C4-2B (cell line): ENCODE measurements at regions not wholly inside any gene's neighbourhood (a gene's known extent, or its start where the extent isn't known, plus 50 kb on each side); places are given as distances from the start of the nearest gene placed in this dataset.

ENCODE experiments used
- H3K27ac ChIP-seq: fragments of 450-650 bp; 2 replicates; pipeline ENCODE4 v1.5.1; 2017
- ZFX ChIP-seq: fragments of 450-650 bp; IDR thresholded peaks from 2 replicates; pipeline ENCODE4 v1.6.1; 2017
- TF ChIP-seq, protein P1 (sequence below): fragments of 450-650 bp; conservative IDR thresholded peaks from 2 replicates; pipeline ENCODE4 v1.5.1; 2017; ENCODE audit warnings: mild to moderate bottlenecking

DNA sequence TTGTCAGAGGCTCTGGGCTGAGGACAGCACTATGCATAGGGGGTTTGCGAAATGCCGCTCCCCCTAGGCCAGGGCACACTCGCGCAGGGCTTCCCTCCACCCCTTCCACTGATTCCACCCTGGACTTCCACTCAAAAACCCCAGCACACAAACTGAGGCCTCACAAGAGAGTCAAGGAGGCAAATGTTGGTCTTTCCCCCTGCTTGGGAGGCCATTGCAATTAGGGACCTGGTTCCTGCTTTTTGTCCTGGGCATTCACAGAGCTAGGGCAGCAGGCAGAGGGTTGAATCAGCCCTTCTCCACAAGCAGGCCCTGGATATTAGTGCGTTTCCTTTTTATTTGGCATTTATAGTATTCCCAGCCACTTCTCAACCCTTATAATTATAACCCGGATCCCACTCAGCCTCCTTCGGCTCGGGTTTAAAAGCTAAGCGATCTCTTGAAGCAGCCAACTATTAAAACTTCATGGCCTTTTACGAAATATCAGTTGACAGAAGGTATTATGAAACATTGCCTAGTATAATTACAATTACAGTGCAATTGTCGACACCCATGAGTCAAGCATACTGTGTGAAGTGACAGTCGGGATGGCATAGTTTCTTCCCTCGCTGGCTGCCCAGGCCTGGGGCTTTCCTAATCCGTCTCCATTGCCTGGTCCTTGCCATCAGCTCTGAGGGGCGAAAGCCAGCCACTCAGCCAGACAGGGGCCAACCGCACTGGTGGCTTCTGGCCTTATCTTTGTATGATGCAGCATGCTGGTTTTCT lies 285.5 kb upstream of the MAP3K1 start:
- H3K27ac ChIP-seq = no peak overlapping the region
- TF ChIP-seq ZFX = no peak

DNA sequence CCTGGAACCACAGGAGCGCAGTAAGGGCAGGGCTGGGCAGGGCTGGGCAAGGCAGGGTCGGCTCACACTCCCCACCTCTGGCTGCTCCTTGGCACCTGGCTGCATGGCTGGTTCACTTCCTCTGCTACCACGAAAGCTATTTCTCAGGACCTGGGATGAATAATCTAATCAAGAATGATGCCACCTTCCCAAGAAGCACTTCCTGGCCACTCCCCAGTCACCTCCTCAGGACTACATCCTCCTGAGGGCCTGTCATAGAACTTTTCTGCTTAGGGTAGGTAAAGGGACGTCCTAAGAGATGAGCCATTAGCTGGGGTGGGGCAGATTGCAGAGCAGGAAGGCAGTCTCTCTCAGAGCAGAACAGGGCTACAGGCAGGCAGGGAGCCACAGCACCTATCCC lies 288.2 kb upstream of the MAP3K1 start:
- TF ChIP-seq, protein P1, sequence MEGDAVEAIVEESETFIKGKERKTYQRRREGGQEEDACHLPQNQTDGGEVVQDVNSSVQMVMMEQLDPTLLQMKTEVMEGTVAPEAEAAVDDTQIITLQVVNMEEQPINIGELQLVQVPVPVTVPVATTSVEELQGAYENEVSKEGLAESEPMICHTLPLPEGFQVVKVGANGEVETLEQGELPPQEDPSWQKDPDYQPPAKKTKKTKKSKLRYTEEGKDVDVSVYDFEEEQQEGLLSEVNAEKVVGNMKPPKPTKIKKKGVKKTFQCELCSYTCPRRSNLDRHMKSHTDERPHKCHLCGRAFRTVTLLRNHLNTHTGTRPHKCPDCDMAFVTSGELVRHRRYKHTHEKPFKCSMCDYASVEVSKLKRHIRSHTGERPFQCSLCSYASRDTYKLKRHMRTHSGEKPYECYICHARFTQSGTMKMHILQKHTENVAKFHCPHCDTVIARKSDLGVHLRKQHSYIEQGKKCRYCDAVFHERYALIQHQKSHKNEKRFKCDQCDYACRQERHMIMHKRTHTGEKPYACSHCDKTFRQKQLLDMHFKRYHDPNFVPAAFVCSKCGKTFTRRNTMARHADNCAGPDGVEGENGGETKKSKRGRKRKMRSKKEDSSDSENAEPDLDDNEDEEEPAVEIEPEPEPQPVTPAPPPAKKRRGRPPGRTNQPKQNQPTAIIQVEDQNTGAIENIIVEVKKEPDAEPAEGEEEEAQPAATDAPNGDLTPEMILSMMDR = no peak
- no peak overlapping the region for H3K27ac ChIP-seq

DNA sequence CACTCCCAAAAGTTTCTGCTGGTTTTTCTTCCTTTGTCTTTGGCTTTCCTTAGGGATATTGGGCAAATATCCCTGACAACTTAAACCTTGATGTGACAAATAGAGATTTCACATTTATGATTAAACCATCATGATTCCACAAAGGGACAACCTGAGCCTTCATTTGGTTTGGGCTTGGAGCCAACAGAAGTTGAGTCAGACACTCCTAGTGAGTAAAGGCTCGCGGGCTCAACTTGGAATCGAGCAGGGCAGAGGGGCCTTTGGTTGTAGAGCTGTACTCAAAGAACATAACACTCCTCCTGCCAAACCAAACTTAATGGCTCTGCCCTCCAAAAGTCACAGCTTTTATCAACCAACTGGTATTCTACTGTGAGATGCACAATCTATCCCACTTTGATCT lies 290.2 kb upstream of the MAP3K1 start:
- no peak overlapping the region for H3K27ac ChIP-seq
- no peak for TF ChIP-seq ZFX
- TF ChIP-seq, protein P1 = no peak

DNA sequence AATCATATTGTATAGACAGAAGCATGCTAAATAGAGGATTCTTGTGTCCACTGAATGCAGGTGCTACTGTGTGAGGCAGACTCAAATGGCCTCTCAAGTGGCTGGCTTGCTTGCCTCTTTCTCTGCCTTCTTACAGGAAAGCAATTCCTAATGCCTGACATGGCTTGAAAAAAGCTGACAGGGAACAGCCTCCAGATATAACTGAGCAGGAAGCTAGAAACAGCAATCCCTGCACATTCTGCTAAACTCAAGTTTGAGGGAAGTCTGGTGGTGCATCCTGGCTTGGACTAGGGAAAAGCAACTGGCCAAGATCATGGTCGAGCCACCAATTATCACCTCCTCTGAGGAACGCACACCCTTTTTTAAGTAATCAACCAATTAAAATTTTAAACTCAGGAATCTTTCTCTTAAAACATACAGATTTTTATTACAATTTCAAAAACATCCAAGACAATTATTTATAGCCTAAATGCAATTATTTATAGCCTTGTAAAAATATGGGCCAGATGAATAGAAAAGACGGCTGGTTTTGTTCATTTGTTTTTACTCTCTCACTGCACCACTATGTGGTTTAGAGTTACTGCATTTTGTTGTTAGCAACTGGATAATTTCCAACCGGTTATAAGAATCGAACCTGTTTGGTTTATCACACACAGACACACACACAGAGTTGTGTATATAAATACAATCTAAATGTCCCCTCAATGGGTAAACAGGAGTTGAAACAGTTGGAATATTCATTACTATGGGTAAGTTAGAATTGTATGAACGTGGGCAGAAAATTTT lies 290.9 kb upstream of the ANKRD55 start:
- H3K27ac ChIP-seq = no peak overlapping the region
- no peak for TF ChIP-seq ZFX
- TF ChIP-seq, protein P1 = no peak

DNA sequence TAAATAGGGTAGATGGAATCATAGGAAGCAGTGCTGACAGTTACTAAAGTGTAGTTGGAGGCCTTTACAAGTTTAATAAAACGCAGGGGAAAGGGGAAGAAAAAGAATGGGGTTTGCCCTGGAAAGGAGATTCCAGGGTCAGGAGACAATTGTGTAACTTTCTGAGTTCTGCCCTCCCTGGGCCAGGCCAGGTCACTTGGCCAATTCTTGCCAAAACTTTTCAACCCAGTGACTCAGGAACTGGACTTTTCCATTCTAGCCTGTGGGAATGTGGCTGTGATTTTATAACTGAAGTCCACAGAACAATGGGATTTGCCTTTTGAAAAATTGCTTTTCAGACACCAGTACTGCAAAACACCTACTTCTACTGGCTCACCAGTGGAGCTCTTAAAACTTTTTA lies 289.8 kb upstream of the ANKRD55 start:
- no peak overlapping the region for H3K27ac ChIP-seq

DNA sequence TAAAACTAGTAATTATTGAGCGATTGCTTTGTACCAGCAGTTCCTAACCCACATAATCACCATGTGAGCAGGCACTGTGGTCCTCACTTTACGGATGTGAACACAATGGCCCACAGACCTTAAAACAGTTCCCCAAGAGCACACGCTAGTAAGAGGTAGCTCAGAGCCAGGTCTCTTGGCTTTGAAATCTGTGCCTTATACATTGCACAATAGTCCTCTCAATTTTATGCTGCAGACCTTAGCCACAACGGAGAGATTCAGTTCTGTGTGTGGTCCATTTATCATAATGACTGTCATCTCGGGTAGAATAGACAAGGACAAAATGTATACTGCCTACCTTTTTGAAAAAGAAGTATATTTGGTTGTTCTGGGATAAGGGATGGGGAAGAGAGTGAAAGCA lies 289.0 kb upstream of the ANKRD55 start:
- H3K27ac ChIP-seq = no peak overlapping the region
- TF ChIP-seq, protein P1 = no peak
- no peak for TF ChIP-seq ZFX

More for the DNA sequence above, 289.8 kb upstream of the ANKRD55 start:
- TF ChIP-seq, protein P1 = no peak
- no peak for TF ChIP-seq ZFX

DNA sequence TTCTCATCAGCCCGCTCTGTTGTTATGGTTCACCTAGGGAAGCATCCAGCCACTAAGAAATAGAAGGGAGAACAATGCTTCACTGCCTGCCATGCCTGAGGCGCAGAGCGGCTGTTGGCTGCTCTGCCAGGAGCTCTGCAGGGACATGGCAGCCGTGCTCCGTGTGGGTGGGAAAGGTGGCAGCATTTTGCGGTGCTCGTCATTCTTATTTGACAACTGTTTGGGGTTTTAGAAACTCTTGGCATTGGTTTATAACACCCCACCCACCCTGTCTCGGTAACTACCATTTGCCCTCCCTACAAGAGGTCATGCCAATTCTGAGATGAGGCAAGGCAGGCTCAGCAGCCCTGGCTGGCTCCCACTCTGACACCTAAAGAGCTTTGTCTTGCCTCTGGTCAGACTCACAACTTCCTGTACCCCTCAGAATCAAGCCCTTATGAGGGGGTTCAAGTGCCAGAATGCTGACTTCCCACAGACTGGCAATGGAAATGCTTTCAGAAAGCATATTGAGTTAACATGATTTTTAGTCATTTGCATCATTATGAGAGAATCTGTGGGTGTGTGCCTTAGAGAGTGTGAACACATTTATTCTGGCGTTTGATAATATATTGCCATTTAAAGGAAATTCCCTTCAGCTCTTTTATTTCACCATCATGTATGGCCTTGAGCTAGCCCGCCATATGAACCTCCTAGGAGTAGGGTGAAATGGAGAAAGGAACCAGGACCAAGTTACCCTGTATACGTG lies 288.0 kb upstream of the ANKRD55 start:
- TF ChIP-seq ZFX = no peak
- TF ChIP-seq, protein P1 = no peak
- no peak overlapping the region for H3K27ac ChIP-seq
